ENCODE measurements at regions not wholly inside any gene's neighbourhood (a gene's known extent, or its start where the extent isn't known, plus 50 kb on each side); places are given as distances from the start of the nearest gene placed in this dataset.
A peak's percentile ranks its signal among the peaks of the same experiment; 100 is the strongest.

GRCh38 chr1:56229186-56229585, 350.2 kb downstream of the PLPP3 start:
- Histone ChIP-seq H3K4me3 (no peak overlapping the region), H3K27ac (no peak overlapping the region), H3K36me3 (no peaks in the 10 kb centered on the region), H3K9me3 (no peaks in the 10 kb centered on the region), H3K27me3 (no peaks in the 10 kb centered on the region), H3K4me1 (no peaks in the 10 kb centered on the region)
- no peak for ATAC-seq
- no peak for DNase-seq
- TF ChIP-seq CTCF (IDR thresholded peaks at IDR 0.05) (no peak), POLR2A (IDR thresholded peaks at IDR 0.05) (no peak)
- WGBS (ENCODE audit: insufficient coverage, low coverage, low lambda C conversion rate, missing lambda C conversion rate) = 53% methylated on average over 7 of the region's 8 CpGs
- intact Hi-C loops (cut with DNase I) = no loop called here

- Histone ChIP-seq H3K4me3 (no peak overlapping the region), H3K36me3 (no peaks in the 10 kb centered on the region), H3K4me1 (no peaks in the 10 kb centered on the region), H3K9me3 (no peaks in the 10 kb centered on the region), H3K27me3 (no peaks in the 10 kb centered on the region), H3K27ac (no peak overlapping the region)
- no peak for TF ChIP-seq POLR2A (IDR thresholded peaks at IDR 0.05)
- TF ChIP-seq CTCF (IDR thresholded peaks at IDR 0.05) = no peak
- DNase-seq = no peak
- no peak for ATAC-seq
- 76% methylated on average over 3 of the region's 3 CpGs for WGBS (ENCODE audit: insufficient coverage, low coverage, low lambda C conversion rate, missing lambda C conversion rate)
- intact Hi-C loops (cut with DNase I) = no loop called here
Measured at GRCh38 chr1:56227886-56228285, 351.5 kb downstream of the PLPP3 start.

GRCh38 chr1:56227401-56227800, 352.0 kb downstream of the PLPP3 start:
- DNase-seq (no peak), ATAC-seq (no peak)
- intact Hi-C loops (cut with DNase I) = no loop called here
- no CpG with 5 or more reads among the region's 1 CpG for WGBS (ENCODE audit: insufficient coverage, low coverage, low lambda C conversion rate, missing lambda C conversion rate)
- Histone ChIP-seq H3K4me3 (no peak overlapping the region), H3K27ac (no peak overlapping the region), H3K36me3 (no peaks in the 10 kb centered on the region), H3K9me3 (no peaks in the 10 kb centered on the region), H3K4me1 (no peaks in the 10 kb centered on the region), H3K27me3 (no peaks in the 10 kb centered on the region)
- TF ChIP-seq CTCF (IDR thresholded peaks at IDR 0.05) = no peak
- no peak for TF ChIP-seq POLR2A (IDR thresholded peaks at IDR 0.05)

GRCh38 chr1:56225964-56226815, 353.2 kb downstream of the PLPP3 start:
- no peak overlapping the region for H3K27ac ChIP-seq
- no peaks in the 10 kb centered on the region for H3K4me1 ChIP-seq
- H3K4me3 ChIP-seq = no peak overlapping the region
- 40% methylated on average over 1 of the region's 1 CpG for WGBS (ENCODE audit: insufficient coverage, low coverage, low lambda C conversion rate, missing lambda C conversion rate)
- TF ChIP-seq CTCF (IDR thresholded peaks at IDR 0.05) (no peak), POLR2A (IDR thresholded peaks at IDR 0.05) (no peak)
- intact Hi-C loops (cut with DNase I) = no loop called here
- no peak for DNase-seq
- no peaks in the 10 kb centered on the region for H3K27me3 ChIP-seq
- H3K36me3 ChIP-seq = no peaks in the 10 kb centered on the region
- no peaks in the 10 kb centered on the region for H3K9me3 ChIP-seq
- ATAC-seq = peak in 2 of 4 donors; percentile 20 to 79
